GM12878 (cell line): ENCODE measurements at regions not wholly inside any gene's neighbourhood (a gene's known extent, or its start where the extent isn't known, plus 50 kb on each side); places are given as distances from the start of the nearest gene placed in this dataset.

Experiments
- ATAC-seq: fragments of 200-7000 bp; cut with Tn5 transposase; 3 replicates; pipeline ENCODE4 v1.9.1; 2020; ENCODE audit warnings: mild to moderate bottlenecking, moderate library complexity
- BruUV-seq: library from RNA; stranded (reverse); fragments of 400-500 nt; replicated peaks from 2 replicates; lab custom pipeline; 2021; lab: Mats Ljungman, UMichigan
- CTCF ChIA-PET: fragments of 300-600 bp; sonication (Branson Sonifier 250); formaldehyde crosslinking; extraction: SDS; loops from one replicate; lab custom pipeline; 2021; ENCODE audit warnings: inconsistent platforms; lab: Yijun Ruan, JAX
- POLR2A ChIA-PET: fragments of 350-600 bp; formaldehyde crosslinking; extraction: SDS; loops from one replicate; lab custom pipeline; 2021; ENCODE audit warnings: inconsistent platforms; lab: Charles Lee
- RAD21 ChIA-PET: fragments of 300-600 bp; sonication (Branson Sonifier 250); formaldehyde crosslinking; loops from one replicate; lab custom pipeline; 2023; ENCODE audit warnings: antibody characterized with exemption; ENCODE audit not compliant: unreplicated experiment; lab: Charles Lee
- SMC1A ChIA-PET: fragments of 300-600 bp; sonication (Branson Sonifier 250); formaldehyde crosslinking; loops from one replicate; lab custom pipeline; 2023; ENCODE audit not compliant: unreplicated experiment, uncharacterized antibody; lab: Charles Lee
- DNase-seq: peaks from one replicate; pipeline ENCODE4 v3.0.0-alpha.2; 2011; ENCODE audit warnings: low read depth, low spot score
- FAIRE-seq: peaks from 3 replicates; lab custom pipeline; 2011; peaks lifted over from hg19 to GRCh38; lab: Jason Lieb, UNC
- H2AFZ ChIP-seq: 2 replicates; pipeline ENCODE4 v1.6.0; 2011; ENCODE audit warnings: low read depth, low read length, control low read depth; ENCODE audit not compliant: control insufficient read depth
- H3K27ac ChIP-seq: 2 replicates; pipeline ENCODE4 v1.5.1; 2011; ENCODE audit warnings: control low read depth; ENCODE audit not compliant: control insufficient read depth, insufficient read depth
- H3K27me3 ChIP-seq, 2 experiments: replicated peaks in 1 of 2; 2 replicates each; pipeline versions ENCODE4 v1.6.0 to v1.6.1; 2011; ENCODE audit warnings: low read length in 1 of 2; ENCODE audit not compliant: control insufficient read depth in 2 of 2, insufficient read depth in 2 of 2
- H3K36me3 ChIP-seq, 2 experiments: 2 replicates each; pipeline ENCODE4 v1.5.1; 2011; ENCODE audit warnings: low read length in 1 of 2; ENCODE audit not compliant: control insufficient read depth in 2 of 2, insufficient read depth in 2 of 2
- H3K4me1 ChIP-seq: 2 replicates; pipeline ENCODE4 v1.6.1; 2011; ENCODE audit warnings: mild to moderate bottlenecking, low read length, moderate library complexity, mixed read lengths; ENCODE audit not compliant: control insufficient read depth, insufficient read depth
- H3K4me2 ChIP-seq: 2 replicates; pipeline ENCODE4 v1.6.0; 2011; ENCODE audit warnings: control low read depth; ENCODE audit not compliant: control insufficient read depth, insufficient read depth
- H3K4me3 ChIP-seq: fragments of 200-600 bp; sonication (generic); 2 replicates; pipeline ENCODE4 v1.5.1; 2016
- H3K79me2 ChIP-seq: 2 replicates; pipeline ENCODE4 v1.6.0; 2011; ENCODE audit warnings: low read length; ENCODE audit not compliant: control insufficient read depth, insufficient read depth
- H3K9ac ChIP-seq: 2 replicates; pipeline ENCODE4 v1.8.0; 2011; ENCODE audit warnings: low read length, control low read depth, mixed read lengths; ENCODE audit not compliant: control insufficient read depth, insufficient read depth
- H3K9me3 ChIP-seq: replicated peaks from 3 replicates; pipeline ENCODE4 v1.5.1; 2011; ENCODE audit warnings: mild to moderate bottlenecking, low read length; ENCODE audit not compliant: control insufficient read depth, insufficient read depth
- H4K20me1 ChIP-seq: 2 replicates; pipeline ENCODE4 v1.6.0; 2011; ENCODE audit not compliant: control insufficient read depth, insufficient read depth
- ATF2 ChIP-seq: IDR thresholded peaks from 2 replicates; pipeline ENCODE4 v1.6.1; 2012; ENCODE audit warnings: low read length, inconsistent platforms
- MEF2A ChIP-seq: IDR thresholded peaks from 2 replicates; pipeline ENCODE4 v1.6.1; 2011; ENCODE audit warnings: low read depth, mild to moderate bottlenecking, low read length, moderate library complexity; ENCODE audit not compliant: insufficient read depth
- ZNF687 ChIP-seq: fragments of 450-650 bp; IDR thresholded peaks from 2 replicates; pipeline ENCODE4 v1.6.1; 2017; ENCODE audit warnings: mild to moderate bottlenecking, moderate library complexity
- in situ Hi-C: fragments of 300-500 bp; cut with MboI; formaldehyde crosslinking; loops from 9 replicates; pipeline ENCODE4 v1.14.3; 2018; ENCODE audit warnings: mixed read lengths
- intact Hi-C: fragments of 100-400 bp; cut with micrococcal nuclease; formaldehyde crosslinking; loops from one replicate; pipeline ENCODE4 v1.14.2; 2022; ENCODE audit not compliant: unreplicated experiment

- in situ Hi-C loops: no loop called here
- FAIRE-seq (no peak), DNase-seq (no peak), ATAC-seq (no peak)
- Histone ChIP-seq H3K27me3 (no peaks in the 10 kb centered on the region), H3K4me2 (no peak overlapping the region), H3K27ac (no peak overlapping the region), H3K4me1 (no peaks in the 10 kb centered on the region), H3K36me3 (no peaks in the 10 kb centered on the region), H3K79me2 (no peaks in the 10 kb centered on the region), H3K4me3 (no peak overlapping the region), H3K9ac (no peak overlapping the region), H3K9me3 (no peaks in the 10 kb centered on the region), H4K20me1 (no peaks in the 10 kb centered on the region), H2AFZ (no peak overlapping the region)
- POLR2A ChIA-PET: no interaction called here
- SMC1A ChIA-PET: interaction anchor here (1.0 kb wide), 1 partner anchor 9 kb away, joined by 3 read pairs; no protein-coding TSS in a partner anchor
- BruUV-seq: no TSS peak
- RAD21 ChIA-PET: interaction anchor here (1.5 kb wide), 1 partner anchor 10 kb away, joined by 3 read pairs; no protein-coding TSS in a partner anchor
- CTCF ChIA-PET: no interaction called here
- TF ChIP-seq ZNF687 (no peak), ATF2 (0 out of 2 replicates have a peak, but pooled peaks have one; percentile 17), MEF2A (0 out of 2 replicates have a peak, but pooled peaks have one; percentile 15)
- TF ChIP-seq, all 136 proteins: peak for 2
- intact Hi-C loops: no loop called here
Measured at GRCh38 chr3:168325684-168326083, 230.0 kb upstream of the GOLIM4 start.
